NT2/D1 (cell line): ENCODE measurements at regions not wholly inside any gene's neighbourhood (a gene's known extent, or its start where the extent isn't known, plus 50 kb on each side); places are given as distances from the start of the nearest gene placed in this dataset.

Experiments used
- SUZ12 ChIP-seq: IDR thresholded peaks from 2 replicates; pipeline ENCODE4 v1.6.1; 2011; ENCODE audit not compliant: insufficient read length, insufficient read depth; ENCODE audit errors: extremely low read depth
- YY1 ChIP-seq: IDR thresholded peaks from 2 replicates; pipeline ENCODE4 v1.6.1; 2011; ENCODE audit not compliant: insufficient read length, insufficient read depth
- ZNF274 ChIP-seq: IDR thresholded peaks from 2 replicates; pipeline ENCODE4 v1.6.1; 2011; ENCODE audit warnings: mild to moderate bottlenecking, low read depth, low read length

- TF ChIP-seq ZNF274 (no peak), SUZ12 (no peak), YY1 (no peak)
Observed at GRCh38 chr7:19920166-19920565, 146.7 kb upstream of the TMEM196 start.
